ENCODE measurements at regions not wholly inside any gene's neighbourhood (a gene's known extent, or its start where the extent isn't known, plus 50 kb on each side); places are given as distances from the start of the nearest gene placed in this dataset.

DNA sequence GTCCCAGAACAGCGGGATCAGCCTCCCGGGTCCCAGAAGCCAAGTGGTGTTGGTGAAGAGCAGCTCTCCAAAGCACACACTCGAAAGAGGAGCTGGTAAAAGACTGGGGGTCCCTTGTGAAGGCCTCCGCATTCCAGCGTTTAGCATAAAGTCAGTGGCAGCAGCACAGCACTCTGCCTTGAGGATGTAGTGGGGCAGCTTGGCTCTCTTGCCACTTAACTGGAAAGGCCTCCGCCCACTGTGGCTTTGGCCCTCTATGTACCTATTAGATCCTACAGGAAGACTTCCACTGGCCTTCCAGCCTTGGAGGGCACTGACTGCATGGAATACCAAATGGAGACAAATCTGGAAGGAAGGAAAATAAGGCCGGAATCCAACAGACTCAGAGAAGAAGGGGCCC, 1455.3 kb downstream of the BRD1 start:
- TF ChIP-seq POLR2A (IDR thresholded peaks at IDR 0.05), result no peak
- no peak for TF ChIP-seq EP300 (IDR thresholded peaks at IDR 0.05)
- TF ChIP-seq, protein P1, sequence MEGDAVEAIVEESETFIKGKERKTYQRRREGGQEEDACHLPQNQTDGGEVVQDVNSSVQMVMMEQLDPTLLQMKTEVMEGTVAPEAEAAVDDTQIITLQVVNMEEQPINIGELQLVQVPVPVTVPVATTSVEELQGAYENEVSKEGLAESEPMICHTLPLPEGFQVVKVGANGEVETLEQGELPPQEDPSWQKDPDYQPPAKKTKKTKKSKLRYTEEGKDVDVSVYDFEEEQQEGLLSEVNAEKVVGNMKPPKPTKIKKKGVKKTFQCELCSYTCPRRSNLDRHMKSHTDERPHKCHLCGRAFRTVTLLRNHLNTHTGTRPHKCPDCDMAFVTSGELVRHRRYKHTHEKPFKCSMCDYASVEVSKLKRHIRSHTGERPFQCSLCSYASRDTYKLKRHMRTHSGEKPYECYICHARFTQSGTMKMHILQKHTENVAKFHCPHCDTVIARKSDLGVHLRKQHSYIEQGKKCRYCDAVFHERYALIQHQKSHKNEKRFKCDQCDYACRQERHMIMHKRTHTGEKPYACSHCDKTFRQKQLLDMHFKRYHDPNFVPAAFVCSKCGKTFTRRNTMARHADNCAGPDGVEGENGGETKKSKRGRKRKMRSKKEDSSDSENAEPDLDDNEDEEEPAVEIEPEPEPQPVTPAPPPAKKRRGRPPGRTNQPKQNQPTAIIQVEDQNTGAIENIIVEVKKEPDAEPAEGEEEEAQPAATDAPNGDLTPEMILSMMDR (IDR thresholded peaks at IDR 0.05), result no peak

Data from tibial nerve (tissue), 4 donors.